Adrenal gland (tissue), 5 donors: ENCODE measurements at regions not wholly inside any gene's neighbourhood (a gene's known extent, or its start where the extent isn't known, plus 50 kb on each side); places are given as distances from the start of the nearest gene placed in this dataset.

Experiments used
- CTCF ChIP-seq, 6 experiments: fragments of 450-650 bp in 4 of 6; fragments of 200-600 bp in 2 of 6; sonication (generic) in 1 of 6; IDR thresholded peaks; 1 replicate in 5 of 6; 2 replicates in 1 of 6; pipeline versions ENCODE4 v1.5.1 to v1.8.0; 2016 to 2021; ENCODE audit warnings: antibody characterized with exemption in 6 of 6, mild to moderate bottlenecking in 2 of 6, moderate library complexity in 1 of 6
- POLR2A ChIP-seq, 2 donors: fragments of 450-650 bp; IDR thresholded peaks; one replicate each; pipeline ENCODE4 v1.6.1; 2017; ENCODE audit warnings: antibody characterized with exemption in 2 of 2, mild to moderate bottlenecking in 2 of 2, moderate library complexity in 1 of 2
- donor health status: DM: no; HTN: no; CAD: no.

DNA sequence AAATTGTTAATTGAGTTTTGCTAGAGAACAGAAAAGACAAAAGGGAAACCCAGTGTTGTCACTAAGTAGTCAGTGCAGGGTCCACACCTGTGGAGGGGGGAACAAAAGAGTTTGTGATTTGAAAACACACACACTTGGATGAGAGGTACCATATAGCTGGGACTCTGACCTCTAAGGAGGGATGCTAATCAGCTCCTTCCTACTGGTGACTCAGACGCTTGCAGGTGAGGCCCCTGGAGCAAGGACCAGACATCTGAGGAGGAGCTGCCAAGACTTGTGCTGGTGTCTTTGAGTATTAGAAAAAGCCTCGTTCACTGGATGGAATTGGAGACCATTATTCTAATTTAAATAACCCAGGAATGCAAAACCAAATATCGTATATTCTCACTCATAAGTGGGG lies 146.4 kb upstream of the MAP2 start:
- TF ChIP-seq CTCF (IDR thresholded peaks at IDR 0.05) (no peak), POLR2A (IDR thresholded peaks at IDR 0.05) (no peak)
